GM13977 (cell line): ENCODE measurements at regions not wholly inside any gene's neighbourhood (a gene's known extent, or its start where the extent isn't known, plus 50 kb on each side); places are given as distances from the start of the nearest gene placed in this dataset.

Experiments used
- DNase-seq: peaks from one replicate; pipeline ENCODE4 v3.0.0; 2012; ENCODE audit warnings: low spot score
- in situ Hi-C: fragments of 300-500 bp; cut with MboI; formaldehyde crosslinking; loops from one replicate; pipeline ENCODE4 v1.12.0; 2022; ENCODE audit warnings: low sequenced_read_pairs, low pct_unique_long_range_greater_than_20kb, mixed read lengths, inconsistent platforms; ENCODE audit not compliant: unreplicated experiment
- TF ChIP-seq, protein P1 (sequence below): IDR thresholded peaks from 2 replicates; pipeline ENCODE4 v1.5.1; 2012; ENCODE audit warnings: mild to moderate bottlenecking, control low read depth; ENCODE audit not compliant: insufficient read depth; ENCODE audit errors: extremely low read depth, missing control alignments

DNA sequence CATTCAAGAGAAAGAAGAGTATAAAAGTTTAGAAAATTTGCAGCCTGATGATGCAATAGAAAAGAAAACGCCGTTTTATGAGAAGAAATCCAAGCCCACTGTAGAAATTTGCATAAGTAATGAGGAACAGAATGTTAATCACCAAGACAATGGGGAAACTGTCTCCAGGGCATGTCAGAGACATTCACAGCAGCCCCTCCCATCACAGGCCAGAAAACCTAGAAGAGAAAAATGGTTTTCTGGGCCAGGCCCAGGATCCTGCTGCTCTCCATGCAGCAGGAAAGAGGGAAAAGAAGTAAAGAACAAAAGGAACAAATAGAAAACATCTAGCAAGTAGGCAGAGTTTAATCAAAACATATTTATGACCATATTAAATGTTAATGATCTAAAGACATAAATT, 119.0 kb downstream of the ANKRD50 start:
- in situ Hi-C loops: no loop called here
- TF ChIP-seq, protein P1, sequence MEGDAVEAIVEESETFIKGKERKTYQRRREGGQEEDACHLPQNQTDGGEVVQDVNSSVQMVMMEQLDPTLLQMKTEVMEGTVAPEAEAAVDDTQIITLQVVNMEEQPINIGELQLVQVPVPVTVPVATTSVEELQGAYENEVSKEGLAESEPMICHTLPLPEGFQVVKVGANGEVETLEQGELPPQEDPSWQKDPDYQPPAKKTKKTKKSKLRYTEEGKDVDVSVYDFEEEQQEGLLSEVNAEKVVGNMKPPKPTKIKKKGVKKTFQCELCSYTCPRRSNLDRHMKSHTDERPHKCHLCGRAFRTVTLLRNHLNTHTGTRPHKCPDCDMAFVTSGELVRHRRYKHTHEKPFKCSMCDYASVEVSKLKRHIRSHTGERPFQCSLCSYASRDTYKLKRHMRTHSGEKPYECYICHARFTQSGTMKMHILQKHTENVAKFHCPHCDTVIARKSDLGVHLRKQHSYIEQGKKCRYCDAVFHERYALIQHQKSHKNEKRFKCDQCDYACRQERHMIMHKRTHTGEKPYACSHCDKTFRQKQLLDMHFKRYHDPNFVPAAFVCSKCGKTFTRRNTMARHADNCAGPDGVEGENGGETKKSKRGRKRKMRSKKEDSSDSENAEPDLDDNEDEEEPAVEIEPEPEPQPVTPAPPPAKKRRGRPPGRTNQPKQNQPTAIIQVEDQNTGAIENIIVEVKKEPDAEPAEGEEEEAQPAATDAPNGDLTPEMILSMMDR: no peak
- DNase-seq: no peak

GRCh38 chr4:124594945-124595344, 117.6 kb downstream of the ANKRD50 start:
- TF ChIP-seq, protein P1: no peak
- no peak for DNase-seq
- in situ Hi-C loops: no loop called here

DNA sequence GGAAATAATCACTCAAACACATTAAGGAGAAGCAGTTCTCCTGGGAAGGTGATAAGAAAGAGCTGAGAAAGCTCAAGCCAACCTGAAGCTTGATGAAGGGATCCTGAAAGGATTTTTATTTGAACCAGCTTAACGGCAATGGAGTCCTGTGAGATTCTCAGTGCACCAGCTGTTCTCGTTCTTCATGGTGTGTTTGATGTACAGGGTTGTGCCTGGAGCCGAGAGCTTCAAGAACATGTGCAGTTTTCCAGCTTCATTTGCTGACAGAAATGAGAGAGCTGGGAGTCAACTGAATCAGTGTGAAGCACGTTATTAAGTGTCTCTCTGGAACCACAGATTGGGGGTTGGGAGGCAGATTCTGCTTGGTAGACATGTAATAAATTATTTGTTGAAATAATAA, 115.7 kb downstream of the ANKRD50 start:
- in situ Hi-C loops: no loop called here
- no peak for DNase-seq
- TF ChIP-seq, protein P1: no peak

DNA sequence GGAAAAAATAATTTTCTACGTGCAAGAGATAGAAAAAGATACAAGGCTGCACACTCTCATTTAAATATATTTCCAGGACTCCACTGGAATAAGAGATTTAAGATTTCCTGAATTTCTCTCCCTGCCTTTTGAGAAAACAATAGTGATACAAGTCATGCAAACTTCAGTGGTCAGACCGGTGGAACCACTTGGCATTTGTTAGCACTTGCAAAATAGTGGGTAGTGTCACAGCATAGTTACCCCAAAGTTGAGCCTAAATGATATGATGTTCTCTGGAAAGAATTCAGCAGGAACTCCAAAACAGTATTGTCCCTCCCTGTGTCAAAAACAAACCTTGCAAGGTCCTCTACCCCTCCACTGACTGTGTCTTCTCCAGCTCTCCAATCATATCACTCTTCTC, 102.3 kb downstream of the ANKRD50 start:
- in situ Hi-C loops: no loop called here
- no peak for DNase-seq
- TF ChIP-seq, protein P1: no peak
